HG03108 (cell line): ENCODE measurements at regions not wholly inside any gene's neighbourhood (a gene's known extent, or its start where the extent isn't known, plus 50 kb on each side); places are given as distances from the start of the nearest gene placed in this dataset.
"Not testable (repeated sequence)": the region's sequence is repeated elsewhere in the genome, so short reads cannot be mapped to it uniquely, and the experiment has no call there.

Experiments used
- ATAC-seq: cut with Tn5 transposase; IDR thresholded peaks from one replicate; pipeline ENCODE4 v1.9.1; 2021; ENCODE audit warnings: moderate library complexity; ENCODE audit not compliant: unreplicated experiment

- no peak for ATAC-seq
Measured at GRCh38 chr3:160094562-160094961, 105.9 kb downstream of the IL12A start.

GRCh38 chr3:160097478-160097877 lies 108.8 kb downstream of the IL12A start:
- ATAC-seq = no peak

- no peak for ATAC-seq
Measured at GRCh38 chr3:160098261-160098908, 109.8 kb downstream of the IL12A start.

- no peak for ATAC-seq
Measured at GRCh38 chr3:160098926-160099626, 110.4 kb downstream of the IL12A start.

DNA sequence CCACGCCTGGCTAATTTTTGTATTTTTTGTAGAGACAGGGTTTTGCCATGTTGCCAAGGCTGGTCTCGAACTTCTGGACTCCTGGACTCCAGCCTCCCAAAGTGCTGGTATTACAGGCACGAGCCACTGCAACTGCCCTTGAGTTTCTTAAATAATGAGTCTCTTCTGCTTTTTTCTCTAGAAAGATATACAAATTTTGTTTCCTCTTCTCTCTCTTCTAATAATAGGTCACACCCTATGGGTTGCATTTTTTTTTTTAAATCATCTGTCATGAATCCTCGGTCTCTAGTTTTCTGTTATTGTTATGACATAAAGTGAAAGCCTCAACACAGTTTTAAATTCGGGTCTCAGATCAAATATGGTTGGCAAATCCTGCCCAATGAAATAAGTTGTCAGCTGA lies 111.2 kb downstream of the IL12A start:
- ATAC-seq = peak; percentile 43

- ATAC-seq = no peak
Measured at GRCh38 chr3:160100610-160101009, 112.0 kb downstream of the IL12A start.

GRCh38 chr3:160102001-160102400 lies 113.4 kb downstream of the IL12A start:
- not testable (repeated sequence) for ATAC-seq

DNA sequence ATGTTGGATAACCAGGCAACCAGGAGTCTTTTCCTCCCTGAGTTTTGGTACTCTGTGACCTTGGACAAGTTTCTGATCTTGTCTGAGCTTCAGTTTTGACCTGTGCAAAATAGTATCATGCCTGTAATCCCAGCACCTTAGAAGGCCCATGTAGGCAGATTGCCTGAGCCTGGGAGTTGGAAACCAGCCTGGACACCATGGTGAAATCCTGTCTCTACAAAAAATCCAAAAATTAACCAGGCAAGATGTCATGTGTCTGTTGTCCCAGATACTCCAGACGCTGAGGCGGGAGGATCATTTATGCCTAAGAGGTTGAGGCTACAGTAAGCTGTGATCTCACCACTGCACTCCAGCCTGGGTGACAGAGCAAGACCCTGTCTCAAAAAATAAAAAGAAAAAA lies 114.8 kb downstream of the IL12A start:
- no peak for ATAC-seq

- ATAC-seq = no peak
Measured at GRCh38 chr3:160105907-160106584, 117.4 kb downstream of the IL12A start.

DNA sequence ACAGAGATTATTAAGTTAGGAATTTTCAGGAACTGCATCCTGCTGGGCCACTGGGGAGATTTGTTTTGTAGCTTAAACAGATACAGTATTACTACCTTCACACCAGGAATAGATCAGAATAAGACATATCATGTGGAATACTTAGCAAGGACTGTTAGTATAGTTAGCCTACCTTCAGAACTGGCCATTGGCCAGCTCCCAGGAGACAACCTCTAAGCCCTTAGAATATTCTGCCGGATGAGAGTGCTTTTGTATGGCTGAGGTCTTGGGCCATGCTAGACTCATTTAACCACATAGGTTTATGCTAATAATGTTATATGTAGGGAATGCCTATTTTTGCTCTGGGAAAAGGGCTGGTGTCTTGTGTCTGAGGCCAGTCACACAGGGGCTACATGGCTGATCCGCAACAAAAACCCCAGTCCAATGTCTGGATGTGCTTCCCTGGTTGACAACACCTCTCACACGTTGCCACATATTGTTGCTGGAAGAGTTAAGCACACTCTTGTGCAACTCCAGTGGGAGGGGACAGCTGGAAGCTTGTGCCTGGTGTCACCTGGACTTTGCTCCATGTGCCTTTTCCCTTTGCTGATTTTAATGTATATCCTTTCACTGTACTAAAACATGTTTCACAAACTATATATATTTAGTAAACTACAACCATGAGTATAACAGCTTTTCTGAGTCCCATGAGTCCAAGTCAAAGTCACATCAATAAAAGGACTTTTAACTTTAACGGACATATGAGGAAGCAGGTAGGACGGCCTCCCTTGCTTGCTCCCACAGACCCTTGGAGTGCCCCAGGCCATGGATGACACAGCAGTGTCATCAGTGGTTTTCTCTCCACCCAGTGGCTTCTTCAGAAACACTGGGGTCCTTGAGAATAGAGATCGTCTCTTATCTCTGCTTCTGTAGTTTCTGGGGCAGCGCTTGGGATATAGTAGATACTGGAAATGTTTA lies 118.0 kb upstream of the C3orf80 start:
- ATAC-seq = no peak

- no peak for ATAC-seq
Measured at GRCh38 chr3:160108362-160108761, 116.9 kb upstream of the C3orf80 start.

- ATAC-seq = no peak
Measured at GRCh38 chr3:160112481-160112880, 112.7 kb upstream of the C3orf80 start.

DNA sequence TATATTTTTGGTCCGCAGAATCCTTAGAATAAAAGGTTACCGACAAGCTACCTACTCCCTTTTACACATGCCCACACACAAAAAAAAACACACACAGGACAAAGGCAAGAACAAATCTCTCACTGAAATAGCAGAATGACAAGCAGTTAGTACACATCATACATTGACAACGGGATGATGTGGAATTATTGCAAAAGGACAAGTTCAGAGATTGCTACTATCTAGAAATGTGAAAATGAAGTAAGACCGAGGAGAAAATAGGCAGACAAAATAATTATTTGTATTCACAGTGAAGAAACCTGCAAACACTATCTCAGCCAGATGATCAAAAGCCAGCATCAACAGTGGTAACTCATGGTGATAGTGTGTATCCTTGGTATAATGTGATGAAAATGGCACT lies 112.2 kb upstream of the C3orf80 start:
- no peak for ATAC-seq

- ATAC-seq = no peak
Measured at GRCh38 chr3:160114355-160114995, 110.7 kb upstream of the C3orf80 start.

- ATAC-seq = no peak
Measured at GRCh38 chr3:160115387-160115786, 109.8 kb upstream of the C3orf80 start.

- ATAC-seq = no peak
Measured at GRCh38 chr3:160124224-160124623, 101.0 kb upstream of the C3orf80 start.

GRCh38 chr3:160125258-160125657 lies 100.0 kb upstream of the C3orf80 start:
- ATAC-seq = no peak

GRCh38 chr3:160126051-160126450 lies 99.2 kb upstream of the C3orf80 start:
- ATAC-seq = no peak

- ATAC-seq = no peak
Measured at GRCh38 chr3:160126761-160127160, 98.5 kb upstream of the C3orf80 start.

DNA sequence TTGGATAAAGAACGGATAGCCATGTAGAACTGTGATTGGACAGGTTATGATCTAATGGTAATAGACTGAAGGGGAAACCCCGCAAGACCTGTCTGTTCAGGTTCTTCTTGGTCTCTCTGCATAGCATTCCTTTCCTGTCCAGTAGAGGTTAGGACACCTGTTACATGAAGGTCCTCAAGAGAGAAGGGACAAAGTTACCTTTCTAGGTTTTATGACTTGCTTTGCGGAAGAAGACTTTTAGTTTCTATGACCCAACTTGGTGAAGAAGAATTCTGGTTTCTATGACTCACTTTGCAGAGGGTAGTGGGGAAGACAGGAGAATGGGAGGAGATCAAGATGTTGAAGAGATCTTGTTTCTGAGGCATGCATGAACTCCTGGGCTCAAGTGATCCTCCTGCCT lies 97.9 kb upstream of the C3orf80 start:
- no peak for ATAC-seq

DNA sequence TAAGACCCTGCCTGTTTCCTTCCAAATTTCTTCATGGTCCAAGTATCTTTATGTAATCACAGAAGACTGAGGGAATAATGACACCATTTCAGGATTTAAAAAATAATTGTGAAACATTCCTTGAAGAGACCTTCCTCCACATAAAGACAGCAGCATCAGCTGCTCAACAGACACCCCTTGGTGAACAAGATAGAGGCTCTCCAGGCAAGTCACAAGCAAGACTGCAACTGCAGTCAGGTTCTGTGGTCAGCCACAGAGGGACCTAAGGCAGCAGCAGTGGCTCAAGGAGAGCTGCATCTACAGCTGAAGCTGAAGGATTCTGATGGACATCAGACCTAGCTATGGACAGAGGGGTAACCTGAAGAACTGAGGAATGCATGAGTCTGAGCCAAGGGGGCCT lies 97.2 kb upstream of the C3orf80 start:
- ATAC-seq = no peak
